Left ventricle myocardium superior (tissue), 1 donor: ENCODE measurements at regions not wholly inside any gene's neighbourhood (a gene's known extent, or its start where the extent isn't known, plus 50 kb on each side); places are given as distances from the start of the nearest gene placed in this dataset.

ENCODE experiments used
- ATAC-seq: fragments of 200-7000 bp; cut with Tn5 transposase; one replicate; pipeline ENCODE4 v1.9.1; 2020; ENCODE audit warnings: mild to moderate bottlenecking, moderate library complexity
- DNase-seq: peaks from one replicate; pipeline ENCODE4 v3.0.0-alpha.2; 2020
- intact Hi-C: fragments of 100-400 bp; cut with micrococcal nuclease; formaldehyde crosslinking; loops from one replicate; pipeline ENCODE4 v1.11.0; 2022
- donor health status: DM: no; HTN: yes; CAD: no; lungs with severe emphysema.

- ATAC-seq (no peak), DNase-seq (no peak)
- intact Hi-C loops: no loop called here
Measured at GRCh38 chr2:18677280-18677679, 87.9 kb upstream of the NT5C1B start.

GRCh38 chr2:18674309-18674708, 84.9 kb upstream of the NT5C1B start:
- DNase-seq (no peak), ATAC-seq (no peak)
- intact Hi-C loops: no loop called here

GRCh38 chr2:18671363-18671762, 82.0 kb upstream of the NT5C1B start:
- intact Hi-C loops: no loop called here
- DNase-seq (no peak), ATAC-seq (no peak)

GRCh38 chr2:18668221-18668620, 78.9 kb upstream of the NT5C1B start:
- ATAC-seq (no peak), DNase-seq (no peak)
- intact Hi-C loops: no loop called here

GRCh38 chr2:18664421-18664820, 75.1 kb upstream of the NT5C1B start:
- intact Hi-C loops: no loop called here

GRCh38 chr2:18663861-18664260, 74.5 kb upstream of the NT5C1B start:
- ATAC-seq (no peak), DNase-seq (no peak)
- intact Hi-C loops: no loop called here

More at GRCh38 chr2:18664421-18664820, 75.1 kb upstream of the NT5C1B start:
- DNase-seq (no peak), ATAC-seq (no peak)

- intact Hi-C loops: no loop called here
- ATAC-seq: no peak
- DNase-seq: no peak
Measured at GRCh38 chr2:18662689-18663088, 73.3 kb upstream of the NT5C1B start.

DNA sequence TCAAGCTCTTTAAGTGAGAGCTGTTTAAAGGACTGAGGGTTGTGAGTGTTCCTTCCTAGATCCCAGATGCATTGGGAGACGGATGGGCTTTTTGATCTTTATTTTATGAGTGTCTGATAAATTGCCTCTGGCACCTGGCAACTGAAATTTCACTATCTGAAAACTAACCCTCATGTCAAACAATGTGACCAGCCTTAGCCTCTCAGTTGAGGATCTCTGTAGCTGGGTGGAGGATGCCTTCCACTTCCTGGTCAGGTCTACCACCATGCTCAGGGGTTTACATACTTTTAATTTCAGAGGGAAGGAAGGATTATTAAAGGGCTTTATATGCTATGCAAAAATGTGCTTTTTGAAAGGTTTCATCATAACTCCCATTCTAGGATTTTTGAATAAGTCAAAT, 70.5 kb upstream of the NT5C1B start:
- DNase-seq (no peak), ATAC-seq (no peak)
- intact Hi-C loops: no loop called here

- ATAC-seq (no peak), DNase-seq (no peak)
- intact Hi-C loops: no loop called here
Measured at GRCh38 chr2:18656048-18656447, 66.7 kb upstream of the NT5C1B start.

DNA sequence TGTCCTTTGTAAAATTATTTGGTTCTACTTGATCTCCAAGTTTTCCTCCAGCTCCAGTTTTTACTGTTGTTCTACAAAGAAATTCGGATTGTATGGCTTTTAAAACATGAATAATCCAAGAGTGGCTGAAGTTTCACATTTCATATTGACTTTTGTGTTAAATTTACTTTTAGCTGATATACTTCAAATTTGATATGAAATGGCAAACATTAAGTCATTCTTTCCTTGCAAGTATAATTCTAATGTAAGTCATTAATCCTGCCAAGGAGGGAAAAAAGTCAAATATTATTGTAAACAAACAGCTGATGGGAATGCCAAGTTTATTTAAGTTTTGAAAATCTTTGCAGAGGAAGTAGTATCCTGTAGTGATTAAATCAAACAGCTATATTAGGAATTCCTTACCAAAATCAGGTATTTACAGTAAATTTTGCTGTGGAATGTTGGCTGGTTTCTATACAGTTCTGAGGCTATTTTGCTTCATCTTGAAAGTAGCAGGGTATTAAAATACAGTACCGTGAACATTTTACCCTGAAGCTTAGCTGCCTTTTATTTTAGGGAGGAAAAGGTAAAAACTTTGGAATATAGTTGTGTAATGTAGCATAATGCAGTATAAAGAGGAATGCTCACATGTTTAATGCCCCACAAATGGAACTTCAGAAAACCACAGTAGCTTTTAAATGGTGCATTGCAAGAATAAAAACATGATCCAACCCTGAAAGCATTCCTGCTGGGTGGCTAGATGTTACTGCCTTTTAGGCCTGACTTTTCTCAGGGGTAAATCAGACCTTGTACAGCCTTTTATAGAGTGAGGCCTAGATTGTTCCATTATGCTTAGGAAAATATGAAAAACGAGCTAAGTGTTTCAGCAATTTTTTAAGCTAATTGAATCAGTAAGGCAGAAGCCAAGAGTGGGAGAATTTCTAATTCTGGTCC, 62.7 kb upstream of the NT5C1B start:
- no peak for DNase-seq
- no peak for ATAC-seq
- intact Hi-C loops: no loop called here

GRCh38 chr2:18650221-18650620, 60.9 kb upstream of the NT5C1B start:
- DNase-seq (no peak), ATAC-seq (no peak)
- intact Hi-C loops: no loop called here

- intact Hi-C loops: no loop called here
- ATAC-seq: peak; percentile 38
- DNase-seq: no peak
Measured at GRCh38 chr2:18649502-18650135, 60.2 kb upstream of the NT5C1B start.

- ATAC-seq (no peak), DNase-seq (no peak)
- intact Hi-C loops: no loop called here
Measured at GRCh38 chr2:18648161-18648560, 58.8 kb upstream of the NT5C1B start.

GRCh38 chr2:18647731-18648130, 58.4 kb upstream of the NT5C1B start:
- DNase-seq (no peak), ATAC-seq (peak; percentile 44)
- intact Hi-C loops: no loop called here

DNA sequence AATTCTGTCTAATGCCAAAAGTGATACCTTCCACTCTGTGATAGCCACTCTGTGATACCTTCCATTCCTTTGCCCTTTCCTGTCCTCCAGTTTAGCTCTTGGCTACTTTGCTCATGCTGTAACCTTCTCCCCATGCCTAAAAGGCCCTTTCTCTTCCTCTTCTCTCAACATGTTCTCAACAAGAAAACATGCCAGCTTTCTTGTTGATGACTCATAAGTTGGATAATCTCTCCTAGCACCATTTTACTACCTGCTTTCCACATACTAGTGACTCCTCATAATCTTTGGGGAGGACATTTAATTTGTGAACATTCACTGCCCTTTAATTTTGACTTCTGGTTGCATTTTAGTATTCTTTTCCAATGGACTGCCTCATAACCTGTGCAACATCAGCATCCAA, 55.9 kb upstream of the NT5C1B start:
- ATAC-seq (no peak), DNase-seq (no peak)
- intact Hi-C loops: no loop called here

DNA sequence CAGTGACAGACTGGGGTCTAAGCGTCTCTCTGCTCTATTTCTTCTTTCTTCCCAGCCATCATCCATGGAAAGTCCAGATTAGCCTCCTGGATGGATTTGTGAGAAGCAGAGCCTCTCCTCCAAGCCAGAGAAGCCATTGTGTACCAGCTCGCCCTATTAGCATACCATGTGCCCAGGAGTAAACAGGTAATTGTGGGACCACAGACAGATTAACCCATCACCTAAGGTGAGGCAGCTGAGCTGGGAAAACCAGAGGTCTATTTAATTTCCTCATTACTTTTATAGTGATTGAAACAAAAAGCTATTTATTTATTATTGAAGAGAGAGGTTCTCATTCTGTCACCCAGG, 54.7 kb upstream of the NT5C1B start:
- intact Hi-C loops: no loop called here
- no peak for DNase-seq
- no peak for ATAC-seq

DNA sequence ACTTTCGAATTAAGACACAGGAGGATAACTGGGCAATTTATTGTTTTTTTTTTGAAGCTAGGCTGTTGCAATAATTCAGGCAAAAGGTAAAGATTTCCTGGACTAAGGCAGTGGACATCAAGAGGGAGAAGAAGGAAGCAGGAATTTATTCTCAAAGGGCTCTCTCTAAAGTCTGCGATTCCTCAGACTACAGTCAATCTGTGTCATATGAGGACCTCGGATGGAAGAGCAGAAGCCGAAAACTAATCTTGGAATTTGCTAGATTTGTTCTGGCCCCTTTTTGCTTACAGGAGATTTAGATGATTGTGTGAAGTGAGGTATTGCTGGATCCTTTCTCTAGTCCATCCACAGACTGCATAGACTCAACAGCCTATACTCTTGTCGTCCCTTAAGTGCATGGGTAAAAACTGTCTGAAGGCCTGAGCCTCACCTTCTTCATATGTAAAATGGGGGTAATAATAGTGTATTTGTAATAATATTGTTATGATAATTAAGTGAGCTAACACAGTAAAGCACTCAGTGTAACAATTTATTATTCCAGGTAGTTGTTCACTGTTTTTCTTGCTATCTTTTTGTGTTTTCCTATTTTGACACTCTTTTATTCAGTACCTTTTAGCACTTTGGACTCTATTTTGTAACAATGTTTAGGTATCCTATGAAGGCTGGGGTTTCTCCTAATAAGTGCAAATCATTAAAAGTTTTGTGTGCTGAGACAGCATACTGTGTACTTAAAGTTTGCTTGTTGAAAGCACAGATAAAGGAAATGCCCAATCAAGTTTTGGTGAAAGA, 54.2 kb upstream of the NT5C1B start:
- intact Hi-C loops: no loop called here
- no peak for DNase-seq

GRCh38 chr2:18641823-18642222, 52.5 kb upstream of the NT5C1B start:
- DNase-seq: no peak
- intact Hi-C loops: no loop called here
- ATAC-seq: peak; percentile 55

More for the DNA sequence above, 54.2 kb upstream of the NT5C1B start:
- no peak for ATAC-seq

GRCh38 chr2:18639756-18640453, 50.5 kb upstream of the NT5C1B start:
- intact Hi-C loops: no loop called here
- ATAC-seq: no peak
- no peak for DNase-seq
